ENCODE measurements at regions not wholly inside any gene's neighbourhood (a gene's known extent, or its start where the extent isn't known, plus 50 kb on each side); places are given as distances from the start of the nearest gene placed in this dataset.

DNA sequence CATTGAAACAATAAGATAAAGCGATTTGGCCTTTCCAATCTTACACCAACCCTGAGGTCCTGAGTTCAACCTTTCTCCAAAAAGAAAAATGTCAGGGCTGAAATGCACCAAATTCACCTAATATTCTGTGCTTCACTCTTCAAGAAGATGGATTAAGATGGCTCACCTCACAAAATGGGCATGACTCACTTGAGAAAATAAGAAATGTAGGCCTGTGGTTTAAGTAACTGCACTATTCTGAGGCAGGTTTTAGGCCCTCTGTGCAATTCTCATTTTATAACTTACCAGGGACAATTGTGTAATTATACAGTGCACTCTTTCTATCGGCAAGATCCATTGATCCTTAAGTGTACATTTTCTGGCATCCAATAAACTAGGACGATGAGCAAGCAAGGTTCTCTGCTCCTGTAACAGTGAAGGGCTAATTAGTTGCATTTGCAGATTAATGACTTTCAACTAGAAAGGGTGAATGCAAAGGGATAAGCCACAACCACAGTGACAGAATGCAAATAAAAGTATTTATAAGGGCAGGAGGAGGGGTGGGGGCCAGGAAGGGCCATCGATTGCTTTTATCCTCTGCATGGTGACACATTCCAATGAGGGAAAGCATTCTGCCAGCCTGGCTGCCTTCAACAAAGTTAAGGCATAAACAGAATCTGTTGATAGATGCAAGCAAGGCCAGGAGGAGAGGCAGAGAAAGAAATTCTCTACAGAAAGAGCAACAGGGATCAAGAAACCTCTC lies 214.5 kb downstream of the CAAP1 start:
- no TSS peak for BruUV-seq (replicated peaks)
- intact Hi-C loops (cut with micrococcal nuclease; ENCODE audit: unreplicated experiment) = no loop called here
- TF ChIP-seq, protein P1, sequence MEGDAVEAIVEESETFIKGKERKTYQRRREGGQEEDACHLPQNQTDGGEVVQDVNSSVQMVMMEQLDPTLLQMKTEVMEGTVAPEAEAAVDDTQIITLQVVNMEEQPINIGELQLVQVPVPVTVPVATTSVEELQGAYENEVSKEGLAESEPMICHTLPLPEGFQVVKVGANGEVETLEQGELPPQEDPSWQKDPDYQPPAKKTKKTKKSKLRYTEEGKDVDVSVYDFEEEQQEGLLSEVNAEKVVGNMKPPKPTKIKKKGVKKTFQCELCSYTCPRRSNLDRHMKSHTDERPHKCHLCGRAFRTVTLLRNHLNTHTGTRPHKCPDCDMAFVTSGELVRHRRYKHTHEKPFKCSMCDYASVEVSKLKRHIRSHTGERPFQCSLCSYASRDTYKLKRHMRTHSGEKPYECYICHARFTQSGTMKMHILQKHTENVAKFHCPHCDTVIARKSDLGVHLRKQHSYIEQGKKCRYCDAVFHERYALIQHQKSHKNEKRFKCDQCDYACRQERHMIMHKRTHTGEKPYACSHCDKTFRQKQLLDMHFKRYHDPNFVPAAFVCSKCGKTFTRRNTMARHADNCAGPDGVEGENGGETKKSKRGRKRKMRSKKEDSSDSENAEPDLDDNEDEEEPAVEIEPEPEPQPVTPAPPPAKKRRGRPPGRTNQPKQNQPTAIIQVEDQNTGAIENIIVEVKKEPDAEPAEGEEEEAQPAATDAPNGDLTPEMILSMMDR (conservative IDR thresholded peaks at IDR 0.05; ENCODE audit: low read length) = no peak
- no peak for TF ChIP-seq EZH2phosphoT487 (IDR thresholded peaks at IDR 0.05; ENCODE audit: borderline replicate concordance, low read depth, low read length)
- POLR2A ChIA-PET = no interaction called here
- Histone ChIP-seq H3K4me1 (ENCODE audit: insufficient read depth, low read length, poor library complexity, severe bottlenecking) (no peaks in the 10 kb centered on the region), H4K20me1 (ENCODE audit: insufficient read depth, low read length) (no peaks in the 10 kb centered on the region), H3K27ac (ENCODE audit: low read depth, low read length, poor library complexity, severe bottlenecking) (no peak overlapping the region), H3K9me3 (ENCODE audit: low read length) (no peaks in the 10 kb centered on the region), H3K4me2 (ENCODE audit: low read length) (no peak overlapping the region), H3K36me3 (ENCODE audit: insufficient read depth, low read length) (no peaks in the 10 kb centered on the region), H3K79me2 (ENCODE audit: insufficient read depth, low read depth, low read length) (no peaks in the 10 kb centered on the region), H2AFZ (ENCODE audit: low read length) (no peak overlapping the region), H3K4me3 (ENCODE audit: low read depth, low read length, poor library complexity, severe bottlenecking) (no peak overlapping the region), H3K9me2 (ENCODE audit: insufficient read depth, low read length) (no peaks in the 10 kb centered on the region)
- DNase-seq (ENCODE audit: low spot score) = no peak
- CTCF ChIA-PET (ENCODE audit: unreplicated experiment) = no interaction called here

DNA sequence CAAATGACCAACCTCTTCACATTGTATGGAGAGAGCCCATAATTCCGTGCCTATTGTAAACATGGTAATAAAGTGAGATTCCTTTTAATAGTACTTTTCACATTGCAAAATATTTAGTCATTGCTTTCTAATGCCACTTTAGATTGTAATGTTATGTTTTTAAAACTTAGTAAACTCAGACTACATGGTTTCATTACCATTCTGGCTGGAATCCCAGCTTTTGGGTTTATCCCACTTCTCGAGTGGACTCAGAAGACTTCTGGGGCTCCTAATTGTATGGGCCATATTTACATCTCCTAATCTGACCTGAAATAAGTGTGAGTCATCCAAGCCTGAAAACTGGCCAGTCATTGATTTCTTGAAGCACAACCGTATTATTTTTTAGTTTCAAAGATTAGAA lies 217.6 kb downstream of the CAAP1 start:
- CTCF ChIA-PET (ENCODE audit: unreplicated experiment) = no interaction called here
- H3K79me2 ChIP-seq (ENCODE audit: insufficient read depth, low read depth, low read length) = no peaks in the 10 kb centered on the region
- TF ChIP-seq EZH2phosphoT487 (IDR thresholded peaks at IDR 0.05; ENCODE audit: borderline replicate concordance, low read depth, low read length) = no peak
- TF ChIP-seq, protein P1 (conservative IDR thresholded peaks at IDR 0.05; ENCODE audit: low read length) = no peak

DNA sequence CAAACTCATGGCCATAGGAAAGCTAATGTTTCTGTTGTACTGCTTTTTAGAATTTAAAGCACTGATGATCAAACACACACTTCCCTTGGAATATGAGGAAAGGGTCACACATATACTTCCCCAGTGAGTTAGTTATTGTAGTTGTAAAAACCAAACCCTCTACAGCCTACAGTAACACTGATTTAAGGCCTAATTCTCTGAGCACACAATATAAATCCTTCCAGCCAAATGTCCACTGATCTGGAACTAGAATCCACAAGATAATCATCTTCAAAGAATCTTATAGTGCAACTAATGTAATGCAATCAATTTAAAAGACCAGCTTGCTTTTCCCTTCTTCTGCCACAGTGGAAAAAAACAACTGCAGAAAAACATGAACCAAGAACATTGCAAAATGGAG lies 219.3 kb downstream of the CAAP1 start:
- CTCF ChIA-PET (ENCODE audit: unreplicated experiment) = no interaction called here

More for the DNA sequence above, 217.6 kb downstream of the CAAP1 start:
- Histone ChIP-seq H2AFZ (ENCODE audit: low read length) (no peak overlapping the region), H3K4me2 (ENCODE audit: low read length) (no peak overlapping the region), H3K9me3 (ENCODE audit: low read length) (no peaks in the 10 kb centered on the region), H3K36me3 (ENCODE audit: insufficient read depth, low read length) (no peaks in the 10 kb centered on the region), H3K4me3 (ENCODE audit: low read depth, low read length, poor library complexity, severe bottlenecking) (no peak overlapping the region), H3K4me1 (ENCODE audit: insufficient read depth, low read length, poor library complexity, severe bottlenecking) (no peaks in the 10 kb centered on the region), H3K9me2 (ENCODE audit: insufficient read depth, low read length) (no peaks in the 10 kb centered on the region), H4K20me1 (ENCODE audit: insufficient read depth, low read length) (no peaks in the 10 kb centered on the region), H3K27ac (ENCODE audit: low read depth, low read length, poor library complexity, severe bottlenecking) (no peak overlapping the region)
- BruUV-seq (replicated peaks) = no TSS peak
- POLR2A ChIA-PET = no interaction called here
- intact Hi-C loops (cut with micrococcal nuclease; ENCODE audit: unreplicated experiment) = no loop called here
- no peak for DNase-seq (ENCODE audit: low spot score)

More for the DNA sequence above, 219.3 kb downstream of the CAAP1 start:
- H3K4me3 ChIP-seq (ENCODE audit: low read depth, low read length, poor library complexity, severe bottlenecking) = no peak overlapping the region
- H3K9me3 ChIP-seq (ENCODE audit: low read length) = no peaks in the 10 kb centered on the region
- no peak overlapping the region for H3K27ac ChIP-seq (ENCODE audit: low read depth, low read length, poor library complexity, severe bottlenecking)
- no peaks in the 10 kb centered on the region for H4K20me1 ChIP-seq (ENCODE audit: insufficient read depth, low read length)
- no peaks in the 10 kb centered on the region for H3K36me3 ChIP-seq (ENCODE audit: insufficient read depth, low read length)
- no TSS peak for BruUV-seq (replicated peaks)
- POLR2A ChIA-PET = interaction anchor here (0.8 kb wide), 1 partner anchor 20 kb away, joined by 3 read pairs; no protein-coding TSS in a partner anchor
- H3K4me2 ChIP-seq (ENCODE audit: low read length) = no peak overlapping the region
- no peak for DNase-seq (ENCODE audit: low spot score)
- no peaks in the 10 kb centered on the region for H3K9me2 ChIP-seq (ENCODE audit: insufficient read depth, low read length)
- no peaks in the 10 kb centered on the region for H3K4me1 ChIP-seq (ENCODE audit: insufficient read depth, low read length, poor library complexity, severe bottlenecking)
- H3K79me2 ChIP-seq (ENCODE audit: insufficient read depth, low read depth, low read length) = no peaks in the 10 kb centered on the region
- no peak for TF ChIP-seq EZH2phosphoT487 (IDR thresholded peaks at IDR 0.05; ENCODE audit: borderline replicate concordance, low read depth, low read length)
- TF ChIP-seq, protein P1 (conservative IDR thresholded peaks at IDR 0.05; ENCODE audit: low read length) = no peak
- intact Hi-C loops (cut with micrococcal nuclease; ENCODE audit: unreplicated experiment) = no loop called here
- no peak overlapping the region for H2AFZ ChIP-seq (ENCODE audit: low read length)

Measured in OCI-LY7 (cell line).